Stimulated activated CD4-positive, alpha-beta T cell treated with anti-CD3 and anti-CD28 coated beads, TNF-alpha, amount 100 ng/mL, for 24 hours (primary cell): ENCODE measurements at regions not wholly inside any gene's neighbourhood (a gene's known extent, or its start where the extent isn't known, plus 50 kb on each side); places are given as distances from the start of the nearest gene placed in this dataset.

Source experiments
- DNase-seq, 3 experiments: peaks; one replicate each; pipeline ENCODE4 v3.0.0-alpha.2; 2020; ENCODE audit warnings: low read depth in 3 of 3

- DNase-seq: no peak
These were observed 270.9 kb downstream of the MZT1 start for GRCh38 chr13:72456486-72456885.

GRCh38 chr13:72453161-72453560 lies 274.3 kb downstream of the MZT1 start:
- no peak for DNase-seq

GRCh38 chr13:72448082-72448481 lies 279.3 kb downstream of the MZT1 start:
- DNase-seq: no peak

GRCh38 chr13:72444999-72445398 lies 282.4 kb downstream of the MZT1 start:
- DNase-seq: no peak

GRCh38 chr13:72437458-72437857 lies 290.0 kb downstream of the MZT1 start:
- no peak for DNase-seq

GRCh38 chr13:72435251-72435650 lies 292.2 kb downstream of the MZT1 start:
- no peak for DNase-seq

- DNase-seq: no peak
These were observed 295.3 kb downstream of the MZT1 start for GRCh38 chr13:72431981-72432682.

DNA sequence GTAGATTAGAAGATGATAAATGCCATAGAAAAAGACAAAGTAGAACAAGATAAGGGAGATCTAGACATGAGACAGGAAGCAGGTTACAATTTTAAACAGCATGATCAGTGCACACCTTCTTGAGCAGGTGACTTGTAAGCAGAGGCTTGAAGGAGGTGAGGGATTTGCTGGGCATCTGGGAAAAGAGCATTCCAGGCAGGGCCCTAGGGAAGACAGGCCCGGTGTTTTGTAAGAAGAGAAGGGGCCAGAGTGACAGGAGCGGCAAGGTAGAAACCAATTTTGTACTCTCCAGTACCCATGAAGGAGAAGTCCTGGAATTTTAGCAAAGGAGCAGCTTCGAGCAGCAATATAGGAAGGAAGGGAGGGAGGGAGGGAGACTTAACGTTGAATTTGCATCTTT lies 296.5 kb downstream of the MZT1 start:
- DNase-seq: no peak

DNA sequence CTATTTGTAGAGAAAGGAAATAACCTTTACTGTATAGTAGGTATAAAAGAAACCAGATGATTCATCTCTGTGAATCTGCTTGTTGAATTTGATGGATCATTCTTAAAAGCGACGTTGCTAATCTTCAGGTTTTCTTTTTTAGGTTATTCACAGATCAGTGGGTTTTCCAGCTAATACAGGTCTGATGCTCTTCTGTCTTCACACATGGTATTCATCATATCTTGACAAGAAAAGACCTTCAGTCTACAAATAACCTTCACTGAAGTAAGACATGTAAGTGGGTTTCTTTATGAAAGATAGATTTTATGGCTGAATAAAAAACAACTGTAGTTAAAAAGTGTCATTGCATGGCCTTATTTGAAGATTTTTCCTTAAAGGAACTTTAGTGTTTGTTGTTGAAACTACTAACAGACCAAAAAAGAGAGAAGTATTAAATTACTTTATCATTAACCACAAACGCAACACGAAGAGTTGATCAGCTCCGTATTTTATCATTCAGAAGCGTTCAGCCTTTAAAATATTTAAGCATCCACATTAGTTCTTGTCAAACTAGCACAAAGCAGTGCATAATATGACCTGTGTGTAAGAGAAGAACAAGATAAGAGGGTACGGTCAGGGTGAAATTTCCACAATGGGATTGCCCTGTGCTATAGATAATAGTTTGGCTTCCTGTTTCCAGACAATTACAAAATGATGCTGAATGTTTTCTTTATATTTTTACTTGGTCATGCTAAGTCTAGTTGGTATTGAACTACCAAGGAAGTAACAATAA lies 299.5 kb downstream of the MZT1 start:
- DNase-seq: no peak

- DNase-seq: no peak
These were observed 303.4 kb downstream of the MZT1 start for GRCh38 chr13:72424059-72424458.

- DNase-seq: no peak
These were observed 311.6 kb downstream of the MZT1 start for GRCh38 chr13:72415817-72416216.

- no peak for DNase-seq
These were observed 314.9 kb downstream of the MZT1 start for GRCh38 chr13:72412481-72412880.

- DNase-seq: no peak
These were observed 322.0 kb downstream of the MZT1 start for GRCh38 chr13:72405441-72405840.

DNA sequence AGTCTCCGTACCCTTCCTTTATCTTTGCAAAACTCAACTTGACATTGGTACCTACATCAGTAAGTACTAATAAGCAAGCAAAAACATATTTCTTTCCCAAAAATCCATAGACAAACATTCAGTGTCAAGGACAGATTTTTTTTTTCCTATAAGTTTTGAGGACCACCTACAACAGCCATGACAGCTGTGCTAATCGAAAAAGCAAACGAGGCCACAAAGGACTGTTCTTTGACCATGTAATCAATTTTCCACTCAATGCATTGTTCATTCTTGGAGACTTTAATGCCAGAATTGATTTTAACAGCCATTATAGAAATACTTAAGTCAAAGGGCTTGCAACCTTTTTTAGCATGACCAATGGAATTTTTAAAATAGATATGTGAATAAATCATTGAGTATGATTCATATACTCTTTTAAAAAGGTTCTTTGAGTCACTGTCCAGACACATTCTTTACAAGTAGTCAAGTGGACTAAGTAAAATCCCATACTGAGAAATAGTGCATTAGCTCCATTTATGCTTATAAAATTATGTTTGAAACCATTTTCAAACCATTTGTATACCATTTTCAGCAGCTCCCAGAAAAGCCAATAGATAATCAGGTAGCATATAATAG lies 323.9 kb downstream of the MZT1 start:
- DNase-seq: no peak

DNA sequence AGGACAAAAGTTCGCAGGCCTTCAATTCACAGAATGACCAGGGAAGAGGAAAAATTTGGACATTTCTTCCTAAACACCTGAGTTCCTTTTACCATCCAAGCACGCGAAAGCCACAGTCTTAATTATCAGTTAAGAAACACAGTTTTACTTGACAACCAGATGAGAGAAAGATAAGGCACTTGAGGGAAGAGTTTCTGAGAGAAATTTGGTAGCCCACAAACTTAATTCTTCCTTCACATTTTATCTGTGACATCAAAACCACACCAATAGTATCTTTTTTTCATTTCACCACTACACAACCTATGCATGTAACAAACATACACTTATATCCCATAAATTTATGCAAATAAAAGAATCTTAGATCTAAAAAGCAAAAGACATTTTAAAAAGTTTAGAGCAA lies 326.6 kb downstream of the MZT1 start:
- no peak for DNase-seq

DNA sequence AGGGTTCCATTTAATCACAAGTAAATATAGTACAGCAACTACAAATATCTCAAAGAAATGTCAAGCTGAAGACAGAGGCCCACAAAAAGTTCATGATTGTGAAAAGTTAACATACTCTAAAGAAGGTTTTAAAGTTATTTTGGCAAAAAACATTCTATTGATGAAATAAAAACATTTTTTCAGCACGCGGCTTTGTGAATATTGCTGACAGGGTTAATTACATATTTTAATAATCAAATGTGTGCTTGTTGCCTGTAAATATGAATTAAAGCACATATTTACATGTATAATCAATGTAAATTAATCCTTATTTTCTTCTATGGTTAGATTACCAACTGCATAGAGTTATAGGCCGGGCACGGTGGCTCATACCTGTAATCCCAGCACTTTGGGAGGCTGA lies 328.1 kb downstream of the MZT1 start:
- no peak for DNase-seq

DNA sequence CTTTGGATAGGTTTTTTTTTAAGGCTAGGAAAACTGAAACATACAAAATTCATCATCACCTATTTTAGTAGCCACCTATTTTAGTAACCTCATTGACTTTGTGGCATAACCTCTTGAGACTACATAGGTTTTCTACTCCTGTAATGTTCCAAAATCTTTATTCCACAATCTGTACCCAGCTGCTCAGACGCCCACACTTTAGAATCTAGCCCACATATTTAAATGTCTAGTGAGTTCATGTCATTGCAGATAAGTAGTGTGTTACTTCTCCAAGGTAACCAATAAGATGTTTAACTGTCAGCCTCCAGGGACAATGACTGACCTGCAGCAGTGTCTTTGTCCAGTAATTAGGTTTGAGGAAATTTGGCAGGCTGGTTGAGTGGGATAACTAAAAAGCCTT lies 330.2 kb downstream of the MZT1 start:
- DNase-seq: no peak

GRCh38 chr13:72390909-72391308 lies 336.5 kb downstream of the MZT1 start:
- no peak for DNase-seq

- DNase-seq: no peak
These were observed 341.2 kb downstream of the MZT1 start for GRCh38 chr13:72386138-72386684.

DNA sequence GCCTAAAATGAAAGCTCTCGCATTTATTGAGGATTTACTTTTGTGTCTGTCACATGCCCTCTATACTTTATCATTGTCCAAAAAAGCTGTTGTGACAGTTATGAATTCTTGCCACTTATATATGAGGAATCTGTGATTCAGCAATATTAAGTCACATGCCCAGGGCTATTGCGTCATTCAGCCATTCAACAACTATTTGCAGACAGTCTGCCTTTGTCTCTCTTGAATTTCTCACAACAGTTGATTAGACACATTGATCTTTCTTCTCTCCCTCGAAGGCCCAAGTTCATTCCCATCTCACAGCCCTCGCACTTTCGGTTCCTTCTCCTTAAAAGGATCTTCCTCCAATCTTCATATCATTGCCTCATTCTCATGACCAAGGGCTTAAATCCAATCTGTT lies 342.6 kb downstream of the MZT1 start:
- DNase-seq: no peak

- DNase-seq: no peak
These were observed 343.1 kb downstream of the MZT1 start for GRCh38 chr13:72384186-72384823.

DNA sequence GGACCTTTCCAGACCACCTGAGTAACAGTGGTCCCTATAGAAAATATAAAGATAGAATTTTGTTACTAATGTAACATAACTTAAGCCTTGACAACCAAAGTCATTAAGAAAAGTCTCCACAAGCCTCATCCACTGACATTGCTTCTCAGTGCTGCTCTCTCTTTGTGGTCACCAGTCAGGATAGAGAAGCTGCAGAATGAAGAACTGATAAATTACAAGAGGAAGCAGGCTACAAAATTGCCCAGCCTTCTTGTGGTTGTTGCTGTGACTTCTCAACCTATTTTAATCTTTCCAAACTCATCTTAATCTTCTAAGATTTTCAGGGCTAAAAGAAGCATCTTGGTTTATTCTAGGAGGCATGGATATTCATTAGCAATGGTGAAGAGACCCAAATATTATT lies 343.8 kb downstream of the MZT1 start:
- DNase-seq: no peak
